ENCODE measurements at regions not wholly inside any gene's neighbourhood (a gene's known extent, or its start where the extent isn't known, plus 50 kb on each side); places are given as distances from the start of the nearest gene placed in this dataset.

GRCh38 chr2:150023044-150023443 lies 435.5 kb upstream of the MMADHC start:
- Histone ChIP-seq H2BK120ac (ENCODE audit: insufficient read depth, low read length, poor library complexity) (no peak overlapping the region), H3K14ac (ENCODE audit: low read length) (no peak overlapping the region), H3K9me3 (ENCODE audit: insufficient read depth, low read depth, low read length) (no peaks in the 10 kb centered on the region), H4K91ac (ENCODE audit: low read depth, low read length) (no peak overlapping the region), H2BK12ac (ENCODE audit: low read length) (no peak overlapping the region), H4K12ac (ENCODE audit: low read depth, low read length) (no peak overlapping the region), H3K79me1 (ENCODE audit: low read length) (no peaks in the 10 kb centered on the region), H3K9ac (ENCODE audit: low read length) (no peak overlapping the region), H3K27me3 (ENCODE audit: insufficient read depth, low read length) (no peaks in the 10 kb centered on the region), H3K4me1 (ENCODE audit: control insufficient read depth in 1 of 2, insufficient read depth in 2 of 2, low read length in 2 of 2) (no peaks in the 10 kb centered on the region), H3K4me3 (ENCODE audit: low read depth, low read length) (no peak overlapping the region), H3K4me2 (ENCODE audit: low read length) (no peak overlapping the region), H2BK5ac (ENCODE audit: low read depth, low read length, poor library complexity) (no peak overlapping the region), H3K23ac (ENCODE audit: low read length) (no peak overlapping the region), H4K8ac (ENCODE audit: low read depth, low read length) (no peak overlapping the region), H3K18ac (ENCODE audit: low read length) (no peak overlapping the region), H2AFZ (ENCODE audit: insufficient read depth, low read length, poor library complexity) (no peak overlapping the region), H2AK5ac (ENCODE audit: low read length) (no peak overlapping the region), H3K27ac (ENCODE audit: low read depth, low read length) (no peak overlapping the region), H3K4ac (ENCODE audit: low read depth, low read length) (no peak overlapping the region), H3K79me2 (ENCODE audit: control insufficient read depth, insufficient read depth, low read length, poor library complexity) (no peaks in the 10 kb centered on the region), H3K36me3 (ENCODE audit: control insufficient read depth in 1 of 2, insufficient read depth in 2 of 2, low read length in 2 of 2) (no peaks in the 10 kb centered on the region)
- WGBS (ENCODE audit: extremely low coverage, insufficient coverage, insufficient read length) = no CpG with 5 or more reads among the region's 3 CpGs
- no peak for DNase-seq

- Histone ChIP-seq H3K79me2 (ENCODE audit: control insufficient read depth, insufficient read depth, low read length, poor library complexity) (no peaks in the 10 kb centered on the region), H3K18ac (ENCODE audit: low read length) (no peak overlapping the region), H2BK5ac (ENCODE audit: low read depth, low read length, poor library complexity) (no peak overlapping the region), H3K27ac (ENCODE audit: low read depth, low read length) (no peak overlapping the region), H4K12ac (ENCODE audit: low read depth, low read length) (no peak overlapping the region), H2BK120ac (ENCODE audit: insufficient read depth, low read length, poor library complexity) (no peak overlapping the region), H3K9ac (ENCODE audit: low read length) (no peak overlapping the region), H3K79me1 (ENCODE audit: low read length) (no peaks in the 10 kb centered on the region), H3K4me3 (ENCODE audit: low read depth, low read length) (no peak overlapping the region), H4K8ac (ENCODE audit: low read depth, low read length) (no peak overlapping the region), H3K14ac (ENCODE audit: low read length) (no peak overlapping the region), H3K23ac (ENCODE audit: low read length) (no peak overlapping the region), H3K4me2 (ENCODE audit: low read length) (no peak overlapping the region), H3K27me3 (ENCODE audit: insufficient read depth, low read length) (no peaks in the 10 kb centered on the region), H3K9me3 (ENCODE audit: insufficient read depth, low read depth, low read length) (no peaks in the 10 kb centered on the region), H2AK5ac (ENCODE audit: low read length) (no peak overlapping the region), H3K36me3 (ENCODE audit: control insufficient read depth in 1 of 2, insufficient read depth in 2 of 2, low read length in 2 of 2) (no peaks in the 10 kb centered on the region), H2AFZ (ENCODE audit: insufficient read depth, low read length, poor library complexity) (no peak overlapping the region), H4K91ac (ENCODE audit: low read depth, low read length) (no peak overlapping the region), H2BK12ac (ENCODE audit: low read length) (no peak overlapping the region), H3K4me1 (ENCODE audit: control insufficient read depth in 1 of 2, insufficient read depth in 2 of 2, low read length in 2 of 2) (no peaks in the 10 kb centered on the region), H3K4ac (ENCODE audit: low read depth, low read length) (no peak overlapping the region)
- no peak for DNase-seq
- no CpG with 5 or more reads among the region's 5 CpGs for WGBS (ENCODE audit: extremely low coverage, insufficient coverage, insufficient read length)
These were observed 433.5 kb upstream of the MMADHC start for GRCh38 chr2:150020937-150021673.

- H2AFZ ChIP-seq (ENCODE audit: insufficient read depth, low read length, poor library complexity) = no peak overlapping the region
- no peak overlapping the region for H3K14ac ChIP-seq (ENCODE audit: low read length)
- no peak overlapping the region for H2BK120ac ChIP-seq (ENCODE audit: insufficient read depth, low read length, poor library complexity)
- DNase-seq = no peak
- no peaks in the 10 kb centered on the region for H3K4me1 ChIP-seq (ENCODE audit: control insufficient read depth in 1 of 2, insufficient read depth in 2 of 2, low read length in 2 of 2)
- H2AK5ac ChIP-seq (ENCODE audit: low read length) = no peak overlapping the region
- no peak overlapping the region for H3K18ac ChIP-seq (ENCODE audit: low read length)
- WGBS (ENCODE audit: extremely low coverage, insufficient coverage, insufficient read length) = no CpG with 5 or more reads among the region's 1 CpG
- H3K4me3 ChIP-seq (ENCODE audit: low read depth, low read length) = no peak overlapping the region
- no peak overlapping the region for H3K4ac ChIP-seq (ENCODE audit: low read depth, low read length)
- no peaks in the 10 kb centered on the region for H3K9me3 ChIP-seq (ENCODE audit: insufficient read depth, low read depth, low read length)
- H3K79me2 ChIP-seq (ENCODE audit: control insufficient read depth, insufficient read depth, low read length, poor library complexity) = no peaks in the 10 kb centered on the region
- H2BK12ac ChIP-seq (ENCODE audit: low read length) = no peak overlapping the region
- no peak overlapping the region for H3K27ac ChIP-seq (ENCODE audit: low read depth, low read length)
- H3K36me3 ChIP-seq (ENCODE audit: control insufficient read depth in 1 of 2, insufficient read depth in 2 of 2, low read length in 2 of 2) = no peaks in the 10 kb centered on the region
- H3K4me2 ChIP-seq (ENCODE audit: low read length) = no peak overlapping the region
- H3K27me3 ChIP-seq (ENCODE audit: insufficient read depth, low read length) = no peaks in the 10 kb centered on the region
- no peak overlapping the region for H2BK5ac ChIP-seq (ENCODE audit: low read depth, low read length, poor library complexity)
- H3K79me1 ChIP-seq (ENCODE audit: low read length) = no peaks in the 10 kb centered on the region
- no peak overlapping the region for H4K8ac ChIP-seq (ENCODE audit: low read depth, low read length)
- no peak overlapping the region for H3K23ac ChIP-seq (ENCODE audit: low read length)
- no peak overlapping the region for H4K12ac ChIP-seq (ENCODE audit: low read depth, low read length)
- H4K91ac ChIP-seq (ENCODE audit: low read depth, low read length) = no peak overlapping the region
- no peak overlapping the region for H3K9ac ChIP-seq (ENCODE audit: low read length)
These were observed 432.6 kb upstream of the MMADHC start for GRCh38 chr2:150020221-150020620.

GRCh38 chr2:150019063-150019462 lies 431.5 kb upstream of the MMADHC start:
- Histone ChIP-seq H3K18ac (ENCODE audit: low read length) (no peak overlapping the region), H3K27ac (ENCODE audit: low read depth, low read length) (no peak overlapping the region)
- no CpG with 5 or more reads among the region's 3 CpGs for WGBS (ENCODE audit: extremely low coverage, insufficient coverage, insufficient read length)

More at GRCh38 chr2:150019063-150019462, 431.5 kb upstream of the MMADHC start:
- Histone ChIP-seq H4K91ac (ENCODE audit: low read depth, low read length) (no peak overlapping the region), H3K4me2 (ENCODE audit: low read length) (no peak overlapping the region), H2BK120ac (ENCODE audit: insufficient read depth, low read length, poor library complexity) (no peak overlapping the region), H2BK12ac (ENCODE audit: low read length) (no peak overlapping the region), H3K14ac (ENCODE audit: low read length) (no peak overlapping the region), H3K27me3 (ENCODE audit: insufficient read depth, low read length) (no peaks in the 10 kb centered on the region), H2BK5ac (ENCODE audit: low read depth, low read length, poor library complexity) (no peak overlapping the region), H2AFZ (ENCODE audit: insufficient read depth, low read length, poor library complexity) (no peak overlapping the region), H4K12ac (ENCODE audit: low read depth, low read length) (no peak overlapping the region), H3K4ac (ENCODE audit: low read depth, low read length) (no peak overlapping the region), H2AK5ac (ENCODE audit: low read length) (no peak overlapping the region), H3K79me2 (ENCODE audit: control insufficient read depth, insufficient read depth, low read length, poor library complexity) (no peaks in the 10 kb centered on the region), H3K4me1 (ENCODE audit: control insufficient read depth in 1 of 2, insufficient read depth in 2 of 2, low read length in 2 of 2) (no peaks in the 10 kb centered on the region), H3K36me3 (ENCODE audit: control insufficient read depth in 1 of 2, insufficient read depth in 2 of 2, low read length in 2 of 2) (no peaks in the 10 kb centered on the region), H4K8ac (ENCODE audit: low read depth, low read length) (no peak overlapping the region), H3K9ac (ENCODE audit: low read length) (no peak overlapping the region), H3K23ac (ENCODE audit: low read length) (no peak overlapping the region), H3K4me3 (ENCODE audit: low read depth, low read length) (no peak overlapping the region), H3K9me3 (ENCODE audit: insufficient read depth, low read depth, low read length) (no peaks in the 10 kb centered on the region), H3K79me1 (ENCODE audit: low read length) (no peaks in the 10 kb centered on the region)
- DNase-seq = no peak
